ENCODE measurements at regions not wholly inside any gene's neighbourhood (a gene's known extent, or its start where the extent isn't known, plus 50 kb on each side); places are given as distances from the start of the nearest gene placed in this dataset.

GRCh38 chrX:55981603-55982002 is 250.6 kb upstream of the KLF8 start:
- H3K27ac ChIP-seq = no peak overlapping the region

DNA sequence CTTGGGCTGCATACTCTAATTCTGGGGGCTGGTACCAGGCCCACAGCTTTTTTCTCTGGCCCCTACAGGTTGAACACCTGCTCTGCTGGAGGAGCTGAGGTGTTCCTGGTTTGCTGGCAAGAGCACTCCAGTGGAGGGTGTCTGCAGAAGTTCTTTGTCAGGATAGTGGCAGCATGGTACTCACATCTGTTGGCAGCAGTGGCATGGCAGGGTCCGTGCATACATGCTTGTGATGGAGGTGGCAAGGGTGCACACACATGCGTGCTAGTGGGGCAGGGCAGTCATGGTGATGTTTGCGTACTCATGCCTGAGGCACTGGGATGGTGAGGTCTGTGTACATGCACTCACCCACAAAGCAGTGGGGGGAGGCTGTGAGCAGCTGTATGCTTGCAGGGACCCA is 235.5 kb upstream of the KLF8 start:
- TF ChIP-seq, protein P1, sequence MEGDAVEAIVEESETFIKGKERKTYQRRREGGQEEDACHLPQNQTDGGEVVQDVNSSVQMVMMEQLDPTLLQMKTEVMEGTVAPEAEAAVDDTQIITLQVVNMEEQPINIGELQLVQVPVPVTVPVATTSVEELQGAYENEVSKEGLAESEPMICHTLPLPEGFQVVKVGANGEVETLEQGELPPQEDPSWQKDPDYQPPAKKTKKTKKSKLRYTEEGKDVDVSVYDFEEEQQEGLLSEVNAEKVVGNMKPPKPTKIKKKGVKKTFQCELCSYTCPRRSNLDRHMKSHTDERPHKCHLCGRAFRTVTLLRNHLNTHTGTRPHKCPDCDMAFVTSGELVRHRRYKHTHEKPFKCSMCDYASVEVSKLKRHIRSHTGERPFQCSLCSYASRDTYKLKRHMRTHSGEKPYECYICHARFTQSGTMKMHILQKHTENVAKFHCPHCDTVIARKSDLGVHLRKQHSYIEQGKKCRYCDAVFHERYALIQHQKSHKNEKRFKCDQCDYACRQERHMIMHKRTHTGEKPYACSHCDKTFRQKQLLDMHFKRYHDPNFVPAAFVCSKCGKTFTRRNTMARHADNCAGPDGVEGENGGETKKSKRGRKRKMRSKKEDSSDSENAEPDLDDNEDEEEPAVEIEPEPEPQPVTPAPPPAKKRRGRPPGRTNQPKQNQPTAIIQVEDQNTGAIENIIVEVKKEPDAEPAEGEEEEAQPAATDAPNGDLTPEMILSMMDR (IDR thresholded peaks at IDR 0.05) = no peak
- TF ChIP-seq ZFX (IDR thresholded peaks at IDR 0.05; ENCODE audit: borderline replicate concordance) = no peak
- H3K27ac ChIP-seq = no peak overlapping the region

More at GRCh38 chrX:55981603-55982002, 250.6 kb upstream of the KLF8 start:
- TF ChIP-seq, protein P1 (IDR thresholded peaks at IDR 0.05) = no peak
- no peak for TF ChIP-seq ZFX (IDR thresholded peaks at IDR 0.05; ENCODE audit: borderline replicate concordance)

GRCh38 chrX:56000174-56000573 is 232.0 kb upstream of the KLF8 start:
- TF ChIP-seq, protein P1 (IDR thresholded peaks at IDR 0.05) = no peak
- TF ChIP-seq ZFX (IDR thresholded peaks at IDR 0.05; ENCODE audit: borderline replicate concordance) = no peak
- H3K27ac ChIP-seq = no peak overlapping the region

GRCh38 chrX:56000729-56001128 is 231.4 kb upstream of the KLF8 start:
- no peak overlapping the region for H3K27ac ChIP-seq
- no peak for TF ChIP-seq ZFX (IDR thresholded peaks at IDR 0.05; ENCODE audit: borderline replicate concordance)
- TF ChIP-seq, protein P1 (IDR thresholded peaks at IDR 0.05) = no peak

- TF ChIP-seq, protein P1 (IDR thresholded peaks at IDR 0.05) = no peak
- no peak for TF ChIP-seq ZFX (IDR thresholded peaks at IDR 0.05; ENCODE audit: borderline replicate concordance)
Measured at GRCh38 chrX:56025872-56026571, 206.1 kb upstream of the KLF8 start.

DNA sequence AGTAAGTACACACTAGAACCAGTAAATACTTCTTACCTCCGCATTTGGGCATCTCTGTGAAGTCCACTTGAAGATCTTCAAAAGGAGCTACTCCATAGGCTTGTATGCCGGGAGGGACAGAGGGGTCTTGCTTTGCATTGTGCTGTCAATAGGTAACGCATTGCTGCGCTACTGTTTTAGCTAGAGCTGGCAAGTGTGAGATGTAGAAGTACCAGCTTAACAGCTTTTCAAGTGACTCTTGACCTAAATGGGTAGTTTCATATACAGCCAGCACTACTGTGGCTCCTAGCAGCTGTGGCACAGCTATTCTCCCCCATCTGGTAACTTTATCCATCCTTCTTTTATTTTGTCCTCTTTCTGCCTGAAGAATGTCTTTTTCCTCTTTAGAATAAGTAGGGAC is 205.3 kb upstream of the KLF8 start:
- H3K27ac ChIP-seq = no peak overlapping the region
- TF ChIP-seq ZFX (IDR thresholded peaks at IDR 0.05; ENCODE audit: borderline replicate concordance) = no peak
- TF ChIP-seq, protein P1 (IDR thresholded peaks at IDR 0.05) = no peak

More at GRCh38 chrX:56025872-56026571, 206.1 kb upstream of the KLF8 start:
- H3K27ac ChIP-seq = no peak overlapping the region

- TF ChIP-seq ZFX (IDR thresholded peaks at IDR 0.05; ENCODE audit: borderline replicate concordance) = no peak
- TF ChIP-seq, protein P1 (IDR thresholded peaks at IDR 0.05) = no peak
Measured at GRCh38 chrX:56029188-56029587, 203.0 kb upstream of the KLF8 start.

More at GRCh38 chrX:56029188-56029587, 203.0 kb upstream of the KLF8 start:
- H3K27ac ChIP-seq = no peak overlapping the region

Measured in 22Rv1 (cell line).